Fibroblast of mammary gland (primary cell): ENCODE measurements at regions not wholly inside any gene's neighbourhood (a gene's known extent, or its start where the extent isn't known, plus 50 kb on each side); places are given as distances from the start of the nearest gene placed in this dataset.

Experiments used
- DNase-seq: peaks from one replicate; pipeline ENCODE4 v3.0.0-alpha.2; 2010; ENCODE audit warnings: low read depth
- H3K4me3 ChIP-seq: 2 replicates; pipeline ENCODE4 v1.5.1; 2011; ENCODE audit warnings: low read depth, mild to moderate bottlenecking, low read length, moderate library complexity; ENCODE audit not compliant: control insufficient read depth
- TF ChIP-seq, protein P1 (sequence below): conservative IDR thresholded peaks from 2 replicates; pipeline ENCODE4 v1.5.1; 2011; ENCODE audit warnings: low read depth, low read length, inconsistent platforms; ENCODE audit not compliant: control insufficient read depth, insufficient read depth

DNA sequence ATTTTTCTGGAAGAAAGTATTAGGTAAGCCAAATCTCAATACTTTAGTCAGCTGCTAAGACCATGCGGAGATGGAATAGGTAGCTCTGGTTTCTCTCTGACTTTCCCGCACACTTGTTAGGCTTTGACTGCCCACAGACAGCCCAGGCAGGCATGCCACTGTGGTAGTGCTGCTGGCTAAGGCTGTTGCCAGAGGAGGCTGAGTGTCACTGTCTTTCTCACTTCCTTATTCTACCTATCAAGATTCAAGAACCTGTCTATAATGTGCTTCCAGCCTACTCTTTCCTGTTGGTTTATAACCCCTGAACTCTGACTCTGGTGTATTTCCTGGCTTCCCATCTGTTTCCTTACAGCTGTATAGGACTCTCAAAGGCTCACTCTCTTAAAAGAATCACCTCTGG is 81.8 kb upstream of the TRPC5 start:
- TF ChIP-seq, protein P1, sequence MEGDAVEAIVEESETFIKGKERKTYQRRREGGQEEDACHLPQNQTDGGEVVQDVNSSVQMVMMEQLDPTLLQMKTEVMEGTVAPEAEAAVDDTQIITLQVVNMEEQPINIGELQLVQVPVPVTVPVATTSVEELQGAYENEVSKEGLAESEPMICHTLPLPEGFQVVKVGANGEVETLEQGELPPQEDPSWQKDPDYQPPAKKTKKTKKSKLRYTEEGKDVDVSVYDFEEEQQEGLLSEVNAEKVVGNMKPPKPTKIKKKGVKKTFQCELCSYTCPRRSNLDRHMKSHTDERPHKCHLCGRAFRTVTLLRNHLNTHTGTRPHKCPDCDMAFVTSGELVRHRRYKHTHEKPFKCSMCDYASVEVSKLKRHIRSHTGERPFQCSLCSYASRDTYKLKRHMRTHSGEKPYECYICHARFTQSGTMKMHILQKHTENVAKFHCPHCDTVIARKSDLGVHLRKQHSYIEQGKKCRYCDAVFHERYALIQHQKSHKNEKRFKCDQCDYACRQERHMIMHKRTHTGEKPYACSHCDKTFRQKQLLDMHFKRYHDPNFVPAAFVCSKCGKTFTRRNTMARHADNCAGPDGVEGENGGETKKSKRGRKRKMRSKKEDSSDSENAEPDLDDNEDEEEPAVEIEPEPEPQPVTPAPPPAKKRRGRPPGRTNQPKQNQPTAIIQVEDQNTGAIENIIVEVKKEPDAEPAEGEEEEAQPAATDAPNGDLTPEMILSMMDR = no peak
- no peak overlapping the region for H3K4me3 ChIP-seq
- DNase-seq = no peak

DNA sequence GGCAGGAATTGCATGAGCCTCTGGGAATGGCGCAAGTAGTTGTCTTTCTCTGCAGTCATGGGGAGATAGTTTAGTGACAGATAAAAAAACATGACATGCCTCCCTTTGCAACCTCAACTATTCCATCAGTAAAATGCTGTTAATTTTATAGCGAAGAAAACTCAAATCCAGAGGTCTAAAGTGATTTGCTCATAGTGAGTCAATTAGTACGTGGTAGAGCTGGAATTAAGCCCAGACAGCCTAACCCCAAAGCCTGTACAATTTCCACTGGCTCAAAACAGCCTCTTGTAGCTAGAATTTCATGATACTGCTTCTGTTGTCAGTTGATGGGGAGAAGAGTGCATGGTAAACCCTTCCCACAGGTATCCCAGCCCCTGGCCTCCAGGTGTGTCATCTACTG is 81.3 kb upstream of the TRPC5 start:
- DNase-seq = no peak
- TF ChIP-seq, protein P1 = no peak
- no peak overlapping the region for H3K4me3 ChIP-seq

DNA sequence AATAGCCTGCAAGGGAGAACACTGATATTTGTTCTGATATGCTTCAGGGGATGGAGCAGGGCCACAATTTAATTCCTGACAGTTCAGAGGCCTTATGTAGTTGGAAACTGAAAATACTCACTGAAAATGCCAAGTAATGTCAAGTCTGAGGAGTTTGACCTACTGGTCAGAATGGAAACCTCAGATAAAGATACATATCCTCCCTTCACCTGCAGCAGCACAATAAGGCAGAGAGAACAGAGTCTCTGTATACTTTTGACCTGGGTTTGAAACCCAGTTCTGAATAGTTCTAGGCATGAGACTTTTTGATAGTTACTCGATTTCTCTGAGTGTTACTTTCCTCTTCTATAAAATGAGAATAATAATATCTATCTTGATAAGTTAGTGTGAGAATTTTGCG is 65.8 kb upstream of the TRPC5 start:
- DNase-seq = no peak
- TF ChIP-seq, protein P1 = no peak
- H3K4me3 ChIP-seq = no peak overlapping the region

DNA sequence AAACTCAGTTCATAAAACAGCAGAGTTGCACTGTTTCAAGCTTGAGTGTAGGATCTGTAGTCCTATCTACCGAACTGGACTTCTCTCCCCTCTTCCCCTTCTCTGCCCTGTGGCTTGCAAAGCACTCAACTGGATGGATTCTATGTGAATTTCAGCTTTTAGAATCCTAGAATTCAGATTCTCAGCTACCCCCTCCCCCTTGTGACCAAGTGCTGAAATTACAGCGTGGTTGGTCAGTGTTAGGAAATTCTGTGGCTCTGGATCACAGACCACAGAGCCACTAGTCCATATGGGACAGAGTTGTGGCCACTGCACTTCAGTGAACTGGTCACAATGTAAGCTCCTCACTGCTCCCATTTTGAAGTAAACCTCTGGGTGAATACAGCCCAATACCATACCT is 64.6 kb upstream of the TRPC5 start:
- TF ChIP-seq, protein P1 = peak; percentile 53
- peak; percentile 5 for DNase-seq
- no peak overlapping the region for H3K4me3 ChIP-seq

DNA sequence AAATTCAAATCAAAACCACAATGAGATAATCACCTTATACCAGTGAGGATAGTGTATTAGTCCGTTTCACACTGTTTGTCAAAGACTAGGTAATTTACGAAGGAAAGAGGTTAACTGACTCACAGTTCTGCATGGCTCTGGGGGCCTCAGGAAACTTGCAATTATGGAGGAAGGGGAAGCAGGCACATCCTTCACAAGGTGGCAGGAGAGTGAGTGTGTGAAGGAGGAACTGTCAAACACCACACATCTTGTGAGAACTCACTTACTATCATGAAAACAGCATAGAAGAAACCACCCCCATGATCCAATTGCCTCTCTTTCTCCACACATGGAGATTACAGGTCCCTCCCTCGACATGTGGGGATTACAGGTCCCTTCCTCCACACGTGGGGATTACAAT is 54.7 kb upstream of the TRPC5 start:
- no peak overlapping the region for H3K4me3 ChIP-seq
- no peak for DNase-seq
- TF ChIP-seq, protein P1 = no peak
